ENCODE measurements at regions not wholly inside any gene's neighbourhood (a gene's known extent, or its start where the extent isn't known, plus 50 kb on each side); places are given as distances from the start of the nearest gene placed in this dataset.

DNA sequence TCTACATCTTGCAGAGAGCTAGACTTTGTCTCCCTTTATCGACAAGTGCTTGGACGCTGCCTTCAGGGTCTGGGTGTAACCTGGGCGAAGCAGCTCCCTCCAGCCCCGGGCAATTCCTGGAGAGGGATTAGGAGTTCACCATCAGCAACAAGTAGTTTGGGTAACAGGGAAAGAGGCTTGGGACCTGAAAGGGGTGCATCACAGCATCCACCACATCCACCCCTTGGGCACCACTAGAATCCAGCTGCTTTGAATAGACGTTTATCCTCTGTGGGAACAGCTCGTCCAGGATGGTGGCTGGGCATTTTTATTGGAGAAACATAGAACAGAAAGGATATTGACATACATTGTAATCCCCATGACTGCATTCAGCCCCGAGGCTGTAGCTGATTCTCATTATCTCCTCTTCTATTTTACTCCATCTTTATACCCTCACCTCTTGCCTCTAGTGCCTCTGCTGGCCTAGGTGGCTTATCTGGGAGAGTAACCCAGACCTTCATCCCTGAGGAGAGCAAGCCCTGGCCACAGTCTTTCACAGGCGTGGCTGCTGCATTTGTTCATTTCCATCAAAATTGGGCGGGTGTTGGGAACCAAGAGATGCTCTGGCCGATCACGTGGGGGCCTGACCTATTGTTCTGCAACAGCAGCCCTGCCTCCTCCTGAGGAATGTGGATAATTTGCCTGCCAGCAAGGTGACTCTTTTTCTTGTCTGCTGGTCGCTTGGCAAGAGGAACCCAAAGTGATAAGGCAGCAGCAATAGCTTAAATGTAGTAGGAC, 109.2 kb upstream of the RALGAPA2 start:
- no peaks in the 10 kb centered on the region for H3K4me1 ChIP-seq (ENCODE audit: insufficient read depth, poor library complexity, severe bottlenecking)
- no peaks in the 10 kb centered on the region for H3K9me3 ChIP-seq (ENCODE audit: severe bottlenecking)
- H3K27ac ChIP-seq (ENCODE audit: poor library complexity, severe bottlenecking), result no peak overlapping the region
- no peaks in the 10 kb centered on the region for H3K27me3 ChIP-seq (ENCODE audit: insufficient read depth, poor library complexity, severe bottlenecking)
- DNase-seq (ENCODE audit: low spot score), result no peak
- TF ChIP-seq, protein P1, sequence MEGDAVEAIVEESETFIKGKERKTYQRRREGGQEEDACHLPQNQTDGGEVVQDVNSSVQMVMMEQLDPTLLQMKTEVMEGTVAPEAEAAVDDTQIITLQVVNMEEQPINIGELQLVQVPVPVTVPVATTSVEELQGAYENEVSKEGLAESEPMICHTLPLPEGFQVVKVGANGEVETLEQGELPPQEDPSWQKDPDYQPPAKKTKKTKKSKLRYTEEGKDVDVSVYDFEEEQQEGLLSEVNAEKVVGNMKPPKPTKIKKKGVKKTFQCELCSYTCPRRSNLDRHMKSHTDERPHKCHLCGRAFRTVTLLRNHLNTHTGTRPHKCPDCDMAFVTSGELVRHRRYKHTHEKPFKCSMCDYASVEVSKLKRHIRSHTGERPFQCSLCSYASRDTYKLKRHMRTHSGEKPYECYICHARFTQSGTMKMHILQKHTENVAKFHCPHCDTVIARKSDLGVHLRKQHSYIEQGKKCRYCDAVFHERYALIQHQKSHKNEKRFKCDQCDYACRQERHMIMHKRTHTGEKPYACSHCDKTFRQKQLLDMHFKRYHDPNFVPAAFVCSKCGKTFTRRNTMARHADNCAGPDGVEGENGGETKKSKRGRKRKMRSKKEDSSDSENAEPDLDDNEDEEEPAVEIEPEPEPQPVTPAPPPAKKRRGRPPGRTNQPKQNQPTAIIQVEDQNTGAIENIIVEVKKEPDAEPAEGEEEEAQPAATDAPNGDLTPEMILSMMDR (IDR thresholded peaks at IDR 0.05; ENCODE audit: poor library complexity, severe bottlenecking), result no peak
- H3K36me3 ChIP-seq (ENCODE audit: low read depth), result no peaks in the 10 kb centered on the region
- ATAC-seq (ENCODE audit: low read depth), result no peak; the same call in 2 of the 3 replicates
- H3K4me3 ChIP-seq (ENCODE audit: severe bottlenecking), result no peak overlapping the region

DNA sequence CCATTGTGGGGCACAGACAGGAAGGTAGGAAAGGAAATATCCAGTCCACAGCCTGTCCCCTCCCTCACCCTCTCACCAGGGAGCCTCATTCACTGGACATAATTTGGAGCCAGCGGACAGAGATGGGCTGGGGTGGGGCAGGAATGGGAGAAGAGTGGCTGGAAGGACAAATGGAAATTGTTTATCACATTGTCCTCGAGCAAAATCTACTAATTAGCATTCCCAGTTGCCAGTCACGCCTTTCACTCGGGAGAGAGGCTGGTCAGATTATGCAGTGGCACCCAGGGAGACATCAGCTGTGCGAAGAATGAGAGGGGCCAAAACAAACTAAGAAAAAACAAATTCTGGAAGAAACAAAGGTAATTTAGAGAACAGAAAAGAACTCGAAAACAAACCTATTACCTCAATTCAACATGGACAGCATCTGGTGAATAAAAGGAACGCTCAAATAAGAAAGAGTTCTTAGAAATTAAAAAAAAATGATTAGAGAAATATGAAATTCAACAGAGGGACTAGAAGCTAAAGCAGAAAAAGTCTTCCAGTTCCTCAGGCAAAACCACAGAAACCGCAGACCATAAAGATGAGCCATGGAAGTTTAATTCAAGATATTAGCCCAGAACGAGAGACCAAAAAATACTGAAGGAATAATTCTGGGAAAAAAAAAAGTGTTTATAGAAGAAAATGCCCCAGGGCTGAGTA, 108.5 kb upstream of the RALGAPA2 start:
- DNase-seq (ENCODE audit: low spot score), result no peak
- Histone ChIP-seq H3K4me1 (ENCODE audit: insufficient read depth, poor library complexity, severe bottlenecking) (no peaks in the 10 kb centered on the region), H3K27ac (ENCODE audit: poor library complexity, severe bottlenecking) (no peak overlapping the region), H3K9me3 (ENCODE audit: severe bottlenecking) (no peaks in the 10 kb centered on the region), H3K27me3 (ENCODE audit: insufficient read depth, poor library complexity, severe bottlenecking) (no peaks in the 10 kb centered on the region), H3K4me3 (ENCODE audit: severe bottlenecking) (no peak overlapping the region), H3K36me3 (ENCODE audit: low read depth) (no peaks in the 10 kb centered on the region)
- TF ChIP-seq, protein P1 (IDR thresholded peaks at IDR 0.05; ENCODE audit: poor library complexity, severe bottlenecking), result no peak
- no peak for ATAC-seq (ENCODE audit: low read depth)

DNA sequence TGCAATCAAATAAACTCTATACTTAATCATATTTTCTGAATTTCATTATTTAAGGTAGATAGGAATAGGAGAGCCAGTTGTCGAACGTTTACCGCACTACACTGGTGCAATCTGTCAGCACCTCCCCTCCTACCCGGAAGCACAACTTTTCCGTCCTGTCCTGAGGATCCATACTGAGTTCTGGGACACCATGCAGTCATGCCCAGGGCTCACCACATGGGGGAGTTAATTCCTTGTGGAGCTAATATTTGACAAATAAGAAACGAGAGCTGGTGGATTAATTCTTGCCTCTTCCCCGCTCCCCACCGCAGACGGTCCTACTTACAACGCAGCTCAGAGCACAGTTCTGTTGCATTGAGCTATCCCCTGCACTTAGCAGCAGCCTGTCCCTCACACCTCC, 107.7 kb upstream of the RALGAPA2 start:
- DNase-seq (ENCODE audit: low spot score), result no peak
- no peaks in the 10 kb centered on the region for H3K9me3 ChIP-seq (ENCODE audit: severe bottlenecking)
- H3K27me3 ChIP-seq (ENCODE audit: insufficient read depth, poor library complexity, severe bottlenecking), result no peaks in the 10 kb centered on the region
- H3K4me3 ChIP-seq (ENCODE audit: severe bottlenecking), result no peak overlapping the region
- H3K36me3 ChIP-seq (ENCODE audit: low read depth), result no peaks in the 10 kb centered on the region
- H3K27ac ChIP-seq (ENCODE audit: poor library complexity, severe bottlenecking), result no peak overlapping the region
- TF ChIP-seq, protein P1 (IDR thresholded peaks at IDR 0.05; ENCODE audit: poor library complexity, severe bottlenecking), result no peak
- no peaks in the 10 kb centered on the region for H3K4me1 ChIP-seq (ENCODE audit: insufficient read depth, poor library complexity, severe bottlenecking)
- ATAC-seq (ENCODE audit: low read depth), result no peak; the same call in 2 of the 3 replicates

DNA sequence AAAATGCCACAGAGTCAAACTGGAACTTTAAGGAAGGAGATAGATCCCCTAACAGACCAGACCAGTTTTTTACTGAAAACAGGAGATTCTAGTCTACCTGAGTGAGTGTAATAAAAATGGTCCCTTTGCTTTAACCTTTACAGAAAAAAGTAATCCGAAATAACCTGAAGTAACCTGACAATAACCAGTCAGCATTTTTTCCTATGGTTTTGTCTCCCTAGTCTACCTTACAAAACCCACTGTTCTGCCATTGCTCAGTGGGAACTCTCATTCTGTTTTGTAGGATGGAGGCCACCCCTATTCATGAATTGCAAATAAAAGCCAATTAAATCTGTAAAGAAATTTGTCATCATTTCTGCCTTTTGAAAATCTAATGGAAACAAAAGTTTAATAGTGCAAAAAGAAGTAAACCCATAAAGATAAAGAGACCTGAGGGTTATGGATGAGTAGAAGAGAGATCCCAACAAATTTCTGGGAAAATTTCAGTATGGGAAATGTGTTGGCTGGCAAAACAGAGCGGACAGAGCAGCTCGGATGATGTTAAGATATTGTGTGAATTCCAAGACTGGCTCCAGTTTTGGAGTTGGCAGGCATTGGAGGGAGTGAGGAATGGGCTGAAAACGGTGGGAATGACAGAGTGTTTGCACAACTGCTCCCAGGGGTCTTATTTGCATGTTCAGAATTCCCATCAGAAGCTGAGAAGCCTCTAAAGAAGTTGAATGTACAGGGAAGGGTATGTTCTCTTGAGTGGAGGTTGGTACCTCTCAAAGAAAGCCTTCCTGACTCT, 104.7 kb upstream of the RALGAPA2 start:
- Histone ChIP-seq H3K36me3 (ENCODE audit: low read depth) (no peaks in the 10 kb centered on the region), H3K27ac (ENCODE audit: poor library complexity, severe bottlenecking) (no peak overlapping the region), H3K9me3 (ENCODE audit: severe bottlenecking) (no peaks in the 10 kb centered on the region), H3K4me1 (ENCODE audit: insufficient read depth, poor library complexity, severe bottlenecking) (no peaks in the 10 kb centered on the region), H3K27me3 (ENCODE audit: insufficient read depth, poor library complexity, severe bottlenecking) (no peaks in the 10 kb centered on the region), H3K4me3 (ENCODE audit: severe bottlenecking) (no peak overlapping the region)
- DNase-seq (ENCODE audit: low spot score), result no peak
- TF ChIP-seq, protein P1 (IDR thresholded peaks at IDR 0.05; ENCODE audit: poor library complexity, severe bottlenecking), result no peak
- ATAC-seq (ENCODE audit: low read depth), result no peak
